Renal cortical epithelial cell (primary cell): ENCODE measurements at regions not wholly inside any gene's neighbourhood (a gene's known extent, or its start where the extent isn't known, plus 50 kb on each side); places are given as distances from the start of the nearest gene placed in this dataset.

Source experiments
- DNase-seq: peaks from one replicate; pipeline ENCODE4 v3.0.0-alpha.2; 2011; ENCODE audit warnings: low read depth

- DNase-seq: peak; percentile 66
These were observed 72.9 kb upstream of the SMIM36 start for GRCh38 chr17:55584055-55584685.

- no peak for DNase-seq
These were observed 71.6 kb upstream of the SMIM36 start for GRCh38 chr17:55582897-55583296.

DNA sequence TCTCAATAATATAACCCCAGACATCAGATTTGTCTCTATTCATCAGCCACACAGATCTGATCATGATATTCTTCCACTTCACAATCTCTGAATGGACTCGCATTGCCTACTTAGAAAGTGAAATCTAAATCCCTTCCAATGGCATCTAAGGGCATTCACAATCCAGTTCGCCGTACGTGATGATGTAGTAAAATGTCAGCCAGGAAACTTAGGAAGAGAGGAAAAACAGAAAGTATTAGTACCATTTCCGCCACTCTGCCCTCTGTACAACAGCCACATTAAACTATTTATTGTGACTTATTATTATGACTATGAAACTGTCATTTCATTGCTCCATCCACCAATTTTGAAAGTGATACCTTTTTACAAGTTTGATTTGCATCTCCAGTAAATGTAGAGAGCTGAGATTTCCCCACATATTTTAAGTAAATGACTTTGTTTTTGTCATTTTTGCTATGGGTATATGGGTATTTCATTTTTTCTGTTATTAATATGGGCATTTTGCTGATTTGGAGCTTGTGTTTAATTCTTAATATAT lies 69.4 kb upstream of the SMIM36 start:
- DNase-seq: no peak

DNA sequence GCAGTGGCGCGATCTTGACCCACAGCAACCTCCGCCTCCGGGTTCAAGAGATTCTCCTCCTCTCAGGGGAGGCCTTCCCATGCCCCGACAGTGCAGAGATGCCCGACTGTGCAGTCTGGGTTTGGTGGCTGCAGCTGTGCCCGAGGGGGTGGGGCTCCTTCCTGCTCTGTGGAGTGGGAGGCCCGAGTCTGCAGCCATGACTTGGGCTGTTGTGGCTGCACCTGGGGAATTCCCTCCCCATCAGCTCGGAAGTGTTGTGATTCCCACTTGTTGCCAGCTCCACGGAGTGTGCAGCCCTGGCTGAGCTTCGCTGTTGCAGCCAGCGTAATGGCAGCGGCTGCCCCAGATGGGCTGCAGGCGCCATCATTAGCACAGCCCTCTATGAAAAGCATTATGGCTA lies 66.4 kb upstream of the SMIM36 start:
- DNase-seq: no peak

DNA sequence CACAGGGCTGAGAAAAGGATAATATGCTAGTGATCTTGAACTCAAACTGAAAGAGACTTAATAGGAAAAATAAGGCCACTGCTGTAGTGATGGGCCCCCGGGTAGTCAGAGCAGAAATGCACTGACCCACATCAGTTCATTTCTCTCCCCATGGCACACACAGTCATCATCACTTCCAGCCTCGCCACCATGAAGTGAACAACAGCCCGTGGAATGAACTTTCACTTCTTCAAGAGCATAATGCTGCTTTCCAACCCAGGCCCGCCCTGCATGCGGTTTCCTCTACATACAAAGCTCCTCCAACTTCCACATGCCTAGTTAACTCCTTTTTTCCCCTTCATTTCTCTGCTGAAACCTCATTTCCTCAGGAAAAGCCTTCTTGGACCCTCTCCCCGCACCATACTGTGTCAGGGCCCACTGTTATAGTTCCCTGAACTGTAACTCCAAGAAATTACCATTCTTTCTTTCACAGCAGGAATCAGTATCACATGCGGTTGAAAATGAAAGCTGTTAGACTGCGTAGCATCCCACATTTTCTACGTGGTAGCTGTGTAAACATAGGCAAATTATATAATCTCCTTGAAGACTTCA lies 65.8 kb upstream of the SMIM36 start:
- peak; percentile 62 for DNase-seq

GRCh38 chr17:55576237-55576995 lies 65.2 kb upstream of the SMIM36 start:
- peak; percentile 53 for DNase-seq

GRCh38 chr17:55575058-55575636 lies 63.9 kb upstream of the SMIM36 start:
- no peak for DNase-seq

GRCh38 chr17:55572599-55572998 lies 61.3 kb upstream of the SMIM36 start:
- no peak for DNase-seq

GRCh38 chr17:55572139-55572538 lies 60.9 kb upstream of the SMIM36 start:
- DNase-seq: no peak

GRCh38 chr17:55571095-55571494 lies 59.8 kb upstream of the SMIM36 start:
- DNase-seq: no peak

- DNase-seq: no peak
These were observed 59.1 kb upstream of the SMIM36 start for GRCh38 chr17:55570391-55570790.

- no peak for DNase-seq
These were observed 56.3 kb upstream of the SMIM36 start for GRCh38 chr17:55567240-55568214.

DNA sequence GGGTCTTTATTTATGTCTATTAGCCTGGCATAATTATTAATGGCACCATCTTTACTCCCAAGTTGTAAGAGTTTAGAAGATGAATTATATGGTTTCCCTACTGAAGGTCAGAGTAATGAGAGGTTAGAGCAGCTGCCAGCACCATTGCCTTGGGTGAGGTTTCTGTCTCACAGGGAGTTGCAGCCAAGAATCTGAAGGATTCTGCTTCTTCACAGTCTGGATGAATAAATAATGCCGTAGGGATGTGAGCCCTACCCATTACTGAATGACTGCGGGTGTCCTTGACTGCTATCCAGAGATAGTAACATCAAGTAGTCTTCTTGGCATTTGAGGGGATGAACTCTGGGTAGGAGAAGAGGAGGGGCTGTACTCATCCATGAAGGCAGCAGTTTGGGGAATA lies 52.8 kb upstream of the SMIM36 start:
- no peak for DNase-seq

DNA sequence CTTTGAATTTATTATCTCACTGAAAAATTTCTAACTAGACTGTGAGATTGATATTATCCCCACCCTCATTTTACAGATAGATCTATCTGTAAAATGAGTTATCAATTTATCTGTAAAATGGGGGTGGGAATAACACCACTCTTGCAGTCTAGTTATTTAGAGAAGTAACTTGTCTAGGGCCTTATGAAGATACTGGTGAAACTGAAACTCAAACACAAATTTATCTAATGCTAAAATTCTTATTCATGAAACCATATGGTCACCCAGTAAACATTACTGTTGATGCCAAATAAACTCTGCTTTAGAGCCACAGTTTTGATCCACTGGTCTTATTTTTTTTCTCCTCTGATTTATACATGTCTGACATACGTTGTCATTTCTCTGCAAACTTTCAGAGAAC lies 52.1 kb upstream of the SMIM36 start:
- DNase-seq: no peak

DNA sequence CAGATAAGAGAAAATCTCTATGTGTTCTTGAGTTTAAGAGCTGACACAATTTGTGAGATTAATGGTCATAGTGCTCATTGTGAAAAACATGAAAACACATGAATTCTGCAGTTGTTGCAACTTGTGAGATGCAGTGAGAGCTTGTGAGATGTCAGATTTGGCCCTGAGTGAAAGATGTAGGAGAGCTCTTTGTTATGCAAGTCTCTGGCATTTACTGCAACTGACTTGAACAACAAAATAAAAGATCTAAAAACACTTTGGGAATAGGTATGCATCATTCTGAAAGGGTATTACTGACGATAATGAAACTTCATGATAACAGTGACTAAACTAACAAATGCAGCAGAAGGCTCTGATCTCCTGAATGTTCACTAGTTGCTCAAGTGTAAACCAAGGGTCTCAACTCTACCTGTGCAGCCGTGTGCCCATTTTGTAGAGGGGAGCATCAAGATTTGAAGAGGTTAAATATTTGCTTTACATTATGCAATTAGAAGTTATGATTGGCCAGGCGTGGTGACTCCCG lies 50.8 kb upstream of the SMIM36 start:
- DNase-seq: no peak

DNA sequence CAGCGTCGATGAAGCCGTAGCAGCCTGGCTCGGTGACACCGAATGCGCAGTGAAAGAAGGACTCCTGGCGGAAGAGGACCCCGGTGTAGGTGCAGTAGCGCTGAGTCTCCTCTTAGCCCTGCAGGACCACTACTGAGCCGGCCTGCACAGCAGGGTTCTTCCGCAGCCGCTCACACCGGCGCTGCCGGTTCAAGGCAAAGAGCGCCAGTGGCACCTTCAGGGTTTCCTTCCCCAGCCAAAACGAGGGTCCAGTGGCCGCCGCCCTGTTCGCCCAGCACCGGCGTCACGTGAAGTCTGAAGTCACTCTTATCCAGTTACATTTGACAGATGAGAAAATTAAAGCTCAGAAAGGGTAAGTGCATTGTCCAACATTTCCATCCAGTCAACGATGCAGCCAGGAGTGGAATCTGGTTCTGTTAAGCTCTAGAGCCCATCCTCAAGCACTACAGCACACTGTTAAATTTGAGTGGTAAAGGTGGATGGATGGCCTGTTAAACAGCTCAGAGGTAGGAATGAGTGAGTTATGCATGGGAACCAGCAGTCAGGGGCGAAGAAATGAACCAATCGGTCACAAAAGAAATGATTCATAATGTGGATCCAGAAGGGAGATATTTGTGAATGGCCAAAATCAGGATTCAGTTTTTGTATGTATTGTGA lies 50.2 kb upstream of the SMIM36 start:
- DNase-seq: no peak
